RWPE1 (cell line): ENCODE measurements at regions not wholly inside any gene's neighbourhood (a gene's known extent, or its start where the extent isn't known, plus 50 kb on each side); places are given as distances from the start of the nearest gene placed in this dataset.
"Not testable (repeated sequence)": the region's sequence is repeated elsewhere in the genome, so short reads cannot be mapped to it uniquely, and the experiment has no call there.

ENCODE experiments used
- CTCF ChIA-PET: fragments of 350-600 bp; sonication (Branson Sonifier 250); formaldehyde crosslinking; extraction: SDS; loops from one replicate; lab custom pipeline; 2021; lab: Yijun Ruan, JAX
- POLR2A ChIA-PET: fragments of 400-600 bp; formaldehyde crosslinking; extraction: SDS; loops from one replicate; lab custom pipeline; 2020; ENCODE audit warnings: antibody characterized with exemption; ENCODE audit not compliant: low non-redundant PET; lab: Yijun Ruan, JAX
- DNase-seq: peaks from one replicate; pipeline ENCODE4 v3.0.0; 2012; ENCODE audit warnings: low spot score
- H3K27ac ChIP-seq: fragments of 450-650 bp; 2 replicates; pipeline ENCODE4 v1.5.1; 2017
- CTCF ChIP-seq: fragments of 450-650 bp; conservative IDR thresholded peaks from 2 replicates; pipeline ENCODE4 v1.5.1; 2017; ENCODE audit warnings: low read depth, mild to moderate bottlenecking

- ChIA-PET CTCF (no interaction called here), POLR2A (no interaction called here)
- TF ChIP-seq CTCF: no peak
- H3K27ac ChIP-seq: no peak overlapping the region
- no peak for DNase-seq
These were observed 140.3 kb upstream of the FAR2 start for GRCh38 chr12:29008786-29009185.

GRCh38 chr12:29012673-29013072, 136.4 kb upstream of the FAR2 start:
- TF ChIP-seq CTCF: no peak
- no peak for DNase-seq
- H3K27ac ChIP-seq: no peak overlapping the region
- POLR2A ChIA-PET: no interaction called here
- CTCF ChIA-PET: no interaction called here

- DNase-seq, CTCF ChIA-PET, H3K27ac ChIP-seq, POLR2A ChIA-PET: not testable (repeated sequence)
These were observed 131.5 kb upstream of the FAR2 start for GRCh38 chr12:29017532-29017931.

GRCh38 chr12:29023436-29024076, 125.5 kb upstream of the FAR2 start:
- no peak for DNase-seq
- ChIA-PET POLR2A (no interaction called here), CTCF (interaction anchor here (1.1 kb wide), 1 partner anchor 19 kb away, joined by 4 read pairs; no protein-coding TSS in a partner anchor)

GRCh38 chr12:29024117-29024516, 125.0 kb upstream of the FAR2 start:
- no peak for TF ChIP-seq CTCF
- CTCF ChIA-PET: interaction anchor here (0.6 to 1.1 kb wide), 2 partner anchors 19 to 317 kb away, joined by 3 to 4 read pairs; no protein-coding TSS in a partner anchor
- no peak overlapping the region for H3K27ac ChIP-seq
- POLR2A ChIA-PET: no interaction called here
- peak; percentile 9 for DNase-seq

More at GRCh38 chr12:29023436-29024076, 125.5 kb upstream of the FAR2 start:
- no peak overlapping the region for H3K27ac ChIP-seq
- TF ChIP-seq CTCF: no peak

- ChIA-PET CTCF (interaction anchor here (1.2 kb wide), 1 partner anchor 12 kb away, joined by 4 read pairs; no protein-coding TSS in a partner anchor), POLR2A (no interaction called here)
- no peak overlapping the region for H3K27ac ChIP-seq
- no peak for TF ChIP-seq CTCF
- DNase-seq: no peak
These were observed 123.1 kb upstream of the FAR2 start for GRCh38 chr12:29025937-29026336.

- ChIA-PET CTCF (no interaction called here), POLR2A (no interaction called here)
- no peak for TF ChIP-seq CTCF
- no peak for DNase-seq
- no peak overlapping the region for H3K27ac ChIP-seq
These were observed 122.7 kb upstream of the FAR2 start for GRCh38 chr12:29026419-29026818.

- POLR2A ChIA-PET: not testable (repeated sequence)
These were observed 119.6 kb upstream of the FAR2 start for GRCh38 chr12:29029484-29029883.

More at GRCh38 chr12:29029484-29029883, 119.6 kb upstream of the FAR2 start:
- DNase-seq, H3K27ac ChIP-seq, CTCF ChIA-PET: not testable (repeated sequence)
